ENCODE measurements at regions not wholly inside any gene's neighbourhood (a gene's known extent, or its start where the extent isn't known, plus 50 kb on each side); places are given as distances from the start of the nearest gene placed in this dataset.

GRCh38 chr1:73382966-73383365 lies 815.0 kb downstream of the LRRIQ3 start:
- no peak for TF ChIP-seq CTCF (IDR thresholded peaks at IDR 0.05)
- TF ChIP-seq EZH2 (IDR thresholded peaks at IDR 0.05; ENCODE audit: borderline replicate concordance, insufficient read depth, low read depth, low read length, poor library complexity, severe bottlenecking): no peak

Data from B cell (primary cell).